ENCODE measurements at regions not wholly inside any gene's neighbourhood (a gene's known extent, or its start where the extent isn't known, plus 50 kb on each side); places are given as distances from the start of the nearest gene placed in this dataset.

GRCh38 chr2:220654322-220654721 is 917.8 kb downstream of the EPHA4 start:
- TF ChIP-seq CTCF (IDR thresholded peaks at IDR 0.05 in 4 of 5, conservative IDR thresholded peaks at IDR 0.05 in 1 of 5) (no peak), POLR2A (IDR thresholded peaks at IDR 0.05) (no peak)

All from gastrocnemius medialis (tissue), 4 donors.